ENCODE measurements at regions not wholly inside any gene's neighbourhood (a gene's known extent, or its start where the extent isn't known, plus 50 kb on each side); places are given as distances from the start of the nearest gene placed in this dataset.

DNA sequence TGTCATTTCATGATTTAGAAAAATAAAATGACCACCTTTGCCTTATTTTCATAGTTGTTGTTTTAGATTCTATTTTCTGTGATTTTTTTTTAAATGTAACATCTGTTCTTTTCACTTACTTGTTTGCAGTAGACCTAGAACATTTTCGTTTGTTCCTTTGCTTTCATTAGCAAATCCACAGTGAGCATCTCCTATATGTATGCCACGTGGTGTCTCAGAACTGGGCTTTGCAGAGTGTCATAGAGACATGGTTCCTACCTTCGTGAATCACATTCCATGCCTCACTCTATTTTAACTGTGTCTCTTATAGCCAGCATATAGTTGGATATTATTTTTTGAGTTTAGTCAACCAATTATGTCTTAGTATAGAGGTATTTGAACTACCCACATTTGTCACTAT, 118.2 kb downstream of the KLF13 start:
- no peak for TF ChIP-seq POLR2A (IDR thresholded peaks at IDR 0.05)
- TF ChIP-seq, protein P1, sequence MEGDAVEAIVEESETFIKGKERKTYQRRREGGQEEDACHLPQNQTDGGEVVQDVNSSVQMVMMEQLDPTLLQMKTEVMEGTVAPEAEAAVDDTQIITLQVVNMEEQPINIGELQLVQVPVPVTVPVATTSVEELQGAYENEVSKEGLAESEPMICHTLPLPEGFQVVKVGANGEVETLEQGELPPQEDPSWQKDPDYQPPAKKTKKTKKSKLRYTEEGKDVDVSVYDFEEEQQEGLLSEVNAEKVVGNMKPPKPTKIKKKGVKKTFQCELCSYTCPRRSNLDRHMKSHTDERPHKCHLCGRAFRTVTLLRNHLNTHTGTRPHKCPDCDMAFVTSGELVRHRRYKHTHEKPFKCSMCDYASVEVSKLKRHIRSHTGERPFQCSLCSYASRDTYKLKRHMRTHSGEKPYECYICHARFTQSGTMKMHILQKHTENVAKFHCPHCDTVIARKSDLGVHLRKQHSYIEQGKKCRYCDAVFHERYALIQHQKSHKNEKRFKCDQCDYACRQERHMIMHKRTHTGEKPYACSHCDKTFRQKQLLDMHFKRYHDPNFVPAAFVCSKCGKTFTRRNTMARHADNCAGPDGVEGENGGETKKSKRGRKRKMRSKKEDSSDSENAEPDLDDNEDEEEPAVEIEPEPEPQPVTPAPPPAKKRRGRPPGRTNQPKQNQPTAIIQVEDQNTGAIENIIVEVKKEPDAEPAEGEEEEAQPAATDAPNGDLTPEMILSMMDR (IDR thresholded peaks at IDR 0.05), result no peak

Measured in right lobe of liver (tissue), 4 donors.